Aorta (tissue), 5 donors: ENCODE measurements at regions not wholly inside any gene's neighbourhood (a gene's known extent, or its start where the extent isn't known, plus 50 kb on each side); places are given as distances from the start of the nearest gene placed in this dataset.

Source experiments
- ATAC-seq: fragments of 200-7000 bp; cut with Tn5 transposase; one replicate; pipeline ENCODE4 v1.9.1; 2022; ENCODE audit warnings: moderate library complexity; ENCODE audit not compliant: low FRiP score
- DNase-seq, 2 donors: peaks; one replicate each; pipeline ENCODE4 v3.0.0-alpha.2; 2020
- H3K27ac ChIP-seq, 2 donors: one replicate each; pipeline ENCODE4 v1.5.1; 2013; ENCODE audit warnings: low read length in 2 of 2, mild to moderate bottlenecking in 2 of 2, moderate library complexity in 2 of 2, control low read depth in 1 of 2, inconsistent platforms in 1 of 2, low read depth in 1 of 2
- H3K27me3 ChIP-seq, 2 donors: one replicate each; pipeline ENCODE4 v1.6.1; 2013; ENCODE audit warnings: control low read depth in 1 of 2, low read length in 1 of 2, mild to moderate bottlenecking in 1 of 2, moderate library complexity in 1 of 2; ENCODE audit not compliant: insufficient read depth in 2 of 2, control insufficient read depth in 1 of 2
- H3K36me3 ChIP-seq, 2 donors: one replicate each; pipeline ENCODE4 v1.6.1; 2013; ENCODE audit warnings: control low read depth in 1 of 2, low read length in 1 of 2, mild to moderate bottlenecking in 1 of 2; ENCODE audit not compliant: insufficient read depth in 2 of 2, control insufficient read depth in 1 of 2
- H3K4me1 ChIP-seq, 2 donors: one replicate each; pipeline ENCODE4 v1.6.1; 2013; ENCODE audit warnings: low read length in 2 of 2, control low read depth in 1 of 2, mild to moderate bottlenecking in 1 of 2, moderate library complexity in 1 of 2; ENCODE audit not compliant: insufficient read depth in 2 of 2, control insufficient read depth in 1 of 2
- H3K4me3 ChIP-seq, 2 donors: one replicate each; pipeline ENCODE4 v1.5.1; 2013; ENCODE audit warnings: low read length in 2 of 2, control low read depth in 1 of 2, mild to moderate bottlenecking in 1 of 2
- H3K9me3 ChIP-seq: one replicate; pipeline ENCODE4 v1.6.1; 2013; ENCODE audit warnings: mild to moderate bottlenecking, low read length; ENCODE audit not compliant: control insufficient read depth
- WGBS, 2 donors: extraction: QIAGEN DNeasy Blood & Tissue Kit; methylation state at CpG; one replicate each; pipeline ENCODE4 v1.1.7; 2013; 5-methylcytosine and 5-hydroxymethylcytosine counted together
- intact Hi-C, 2 donors: fragments of 100-400 bp; cut with DNase I; formaldehyde crosslinking; loops; one replicate each; pipeline versions ENCODE4 v1.14.2 to v1.15.0; 2022
- donor health status: healthy with polysubstance abuse.
- donor health status: Bipolar disorder and iron deficiency.
- donor health status: DM: no; HTN: no; CAD: no.
- donor health status: DM: no; HTN: no; CAD: no.
- donor health status: DM: yes; HTN: yes; CAD: no.

DNA sequence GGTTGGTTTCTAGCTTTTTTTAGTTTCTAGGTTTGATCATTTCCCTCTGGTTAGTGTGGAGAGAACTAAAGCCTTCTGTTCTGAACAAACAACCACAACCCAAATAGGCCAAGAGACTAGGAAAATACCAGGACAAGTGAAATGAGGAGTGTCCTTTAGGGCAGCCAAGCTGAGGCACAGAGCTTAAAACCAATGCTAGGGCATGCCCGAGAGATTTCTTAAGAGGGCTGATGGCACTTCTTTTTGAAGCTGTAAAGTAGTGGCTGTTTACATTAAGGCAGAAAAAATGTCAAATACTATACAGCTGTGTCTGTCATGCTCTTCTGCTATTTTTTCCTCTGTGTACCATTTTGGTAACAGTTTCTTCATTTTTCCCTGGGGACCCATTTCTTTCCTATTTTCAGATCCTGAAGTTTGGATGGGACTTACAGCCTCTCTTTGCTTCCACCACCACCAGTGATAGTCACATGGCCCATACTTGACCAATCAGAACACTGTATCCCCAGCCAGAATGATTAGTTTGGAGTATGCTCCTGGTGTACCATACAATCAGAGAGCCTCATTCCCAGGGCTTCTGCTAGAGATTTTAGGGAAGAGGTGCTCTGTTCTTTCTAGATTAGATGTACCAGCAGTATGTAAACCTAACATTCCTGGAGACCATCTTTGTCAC lies 154.4 kb downstream of the BMP2 start:
- DNase-seq (no peak), ATAC-seq (no peak)
- no peaks in the 10 kb centered on the region for H3K9me3 ChIP-seq
- H3K4me1 ChIP-seq = peaks cover 0 to 3% of the 10 kb centered on the region in 2 donors
- no peak overlapping the region for H3K4me3 ChIP-seq
- H3K27ac ChIP-seq = no peak overlapping the region
- no peaks in the 10 kb centered on the region for H3K36me3 ChIP-seq
- no peaks in the 10 kb centered on the region for H3K27me3 ChIP-seq
- WGBS, 2 donors = 56% methylated on average over 1 of the region's 1 CpG
- intact Hi-C loops = no loop called here

DNA sequence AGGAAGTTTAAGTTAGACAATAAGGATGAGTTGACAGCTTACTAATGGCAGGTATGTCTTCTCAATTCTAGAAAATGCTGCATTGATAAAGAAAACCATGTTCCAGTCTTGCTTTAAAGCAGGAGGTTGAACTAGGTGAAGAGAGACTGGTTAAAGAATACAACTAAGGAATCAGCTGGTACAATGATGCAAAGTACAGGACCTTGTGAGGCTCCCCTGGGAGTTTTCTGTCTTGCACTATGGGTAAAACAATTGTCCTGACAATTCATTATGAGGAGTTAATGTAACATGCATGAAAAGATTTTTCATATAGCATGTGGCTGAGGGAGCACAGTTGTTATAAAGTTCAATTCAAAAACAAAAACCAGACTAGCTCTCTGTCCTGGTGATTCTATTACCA lies 157.2 kb downstream of the BMP2 start:
- peaks cover 0 to 3% of the 10 kb centered on the region in 2 donors for H3K4me1 ChIP-seq
- ATAC-seq = no peak
- peaks cover 1% of the 10 kb centered on the region for H3K9me3 ChIP-seq
- no peaks in the 10 kb centered on the region for H3K27me3 ChIP-seq
- intact Hi-C loops = no loop called here
- H3K27ac ChIP-seq = no peak overlapping the region
- H3K4me3 ChIP-seq = no peak overlapping the region
- DNase-seq = no peak
- H3K36me3 ChIP-seq = no peaks in the 10 kb centered on the region

DNA sequence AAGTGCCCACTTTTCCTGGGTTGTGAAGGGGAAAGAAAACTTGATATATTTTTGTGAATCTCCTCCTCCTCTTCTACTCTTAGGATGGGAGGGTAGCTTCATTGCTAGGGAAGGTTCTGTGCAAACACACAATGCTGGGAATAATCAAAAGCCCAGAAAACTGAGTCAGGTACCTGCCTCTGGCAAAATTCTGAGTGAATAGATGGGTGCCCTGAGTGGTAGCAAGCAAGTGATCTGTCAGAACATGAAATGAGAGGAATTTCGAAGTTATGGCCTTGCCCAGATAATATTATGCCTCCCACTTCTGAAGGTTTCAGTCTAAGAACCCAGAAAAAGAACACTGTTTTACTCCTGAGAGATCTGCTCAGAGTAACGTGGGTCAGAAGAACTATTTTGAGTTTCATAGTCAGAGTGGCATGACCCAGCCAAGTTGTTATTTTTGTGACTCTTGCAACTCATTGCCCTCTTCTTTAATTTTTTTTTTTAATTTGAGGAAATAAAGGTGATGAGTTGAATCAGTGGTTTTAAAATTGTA lies 158.3 kb downstream of the BMP2 start:
- intact Hi-C loops = no loop called here
- DNase-seq (no peak), ATAC-seq (no peak)
- H3K4me3 ChIP-seq = no peak overlapping the region
- peaks cover 0 to 3% of the 10 kb centered on the region in 2 donors for H3K4me1 ChIP-seq
- WGBS, 2 donors = 14 to 23% methylated on average over 2 of the region's 2 CpGs
- H3K27ac ChIP-seq = no peak overlapping the region
- H3K27me3 ChIP-seq = no peaks in the 10 kb centered on the region
- peaks cover 1% of the 10 kb centered on the region for H3K9me3 ChIP-seq
- no peaks in the 10 kb centered on the region for H3K36me3 ChIP-seq

DNA sequence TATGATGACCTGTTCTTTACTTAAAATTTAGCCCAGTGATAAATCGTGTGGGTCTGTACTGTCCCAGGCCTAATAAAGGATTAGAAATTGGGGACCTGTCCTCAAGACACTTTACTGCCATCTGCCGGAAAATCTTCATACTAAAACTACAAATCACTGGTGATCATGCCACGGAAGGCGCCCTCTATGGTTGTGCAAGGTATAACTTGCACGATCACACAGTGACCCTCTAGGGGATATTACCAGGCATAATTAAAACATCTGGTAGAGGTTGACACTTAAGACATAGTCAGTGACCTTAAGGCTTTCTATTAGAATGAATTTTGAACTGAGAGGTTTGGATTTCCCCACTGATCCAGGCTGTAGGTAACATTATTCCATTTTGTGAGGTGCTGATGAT lies 172.6 kb downstream of the BMP2 start:
- intact Hi-C loops = no loop called here
- 46 to 54% methylated on average over 5 of the region's 5 CpGs for WGBS, 2 donors
- H3K36me3 ChIP-seq = no peaks in the 10 kb centered on the region
- H3K4me3 ChIP-seq = no peak overlapping the region
- no peak for ATAC-seq
- no peaks in the 10 kb centered on the region for H3K4me1 ChIP-seq
- H3K9me3 ChIP-seq = peaks cover 2% of the 10 kb centered on the region
- no peak for DNase-seq
- H3K27me3 ChIP-seq = no peaks in the 10 kb centered on the region
- H3K27ac ChIP-seq = no peak overlapping the region

DNA sequence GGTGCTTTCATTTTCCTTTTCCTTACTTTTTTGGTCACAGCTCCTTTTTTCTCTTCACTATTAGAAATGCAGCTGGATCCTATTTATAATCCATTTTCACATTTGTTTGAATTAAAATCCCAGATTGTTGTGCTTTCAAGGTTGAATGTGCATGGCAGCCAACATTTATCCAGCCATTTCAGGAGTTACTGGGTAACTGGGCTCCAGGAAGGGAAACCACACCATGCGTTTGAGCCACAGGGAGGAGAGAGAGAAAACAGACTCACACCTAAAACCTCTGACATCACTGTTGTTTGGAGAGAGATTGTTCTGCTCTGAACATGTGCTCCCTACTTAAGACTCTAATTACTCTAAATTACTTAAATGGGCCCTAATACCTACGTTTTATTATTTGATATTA lies 173.4 kb downstream of the BMP2 start:
- H3K36me3 ChIP-seq = no peaks in the 10 kb centered on the region
- no peak overlapping the region for H3K27ac ChIP-seq
- WGBS, 2 donors = 30 to 33% methylated on average over 2 of the region's 2 CpGs
- peaks cover 2% of the 10 kb centered on the region for H3K9me3 ChIP-seq
- DNase-seq (no peak), ATAC-seq (no peak)
- intact Hi-C loops = no loop called here
- H3K4me3 ChIP-seq = no peak overlapping the region
- no peaks in the 10 kb centered on the region for H3K4me1 ChIP-seq
- H3K27me3 ChIP-seq = no peaks in the 10 kb centered on the region

DNA sequence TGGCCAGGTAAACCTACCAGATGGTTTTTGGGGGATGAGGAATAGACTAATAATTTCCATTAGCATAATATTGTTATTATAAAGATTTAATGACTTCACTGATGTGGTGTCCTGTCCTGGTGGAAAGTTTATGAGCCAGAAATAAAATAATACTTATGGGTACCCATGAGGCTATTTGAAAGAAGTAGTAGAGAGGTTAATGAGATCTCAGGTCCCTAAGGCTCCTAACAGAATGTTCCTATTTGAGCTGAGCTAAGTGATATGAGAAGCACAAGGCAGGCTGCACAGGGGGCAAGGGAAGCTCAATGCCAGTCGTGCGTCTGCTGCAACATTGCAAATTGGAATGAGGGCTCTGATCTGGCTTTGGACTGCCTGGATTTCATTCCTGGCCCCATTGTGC lies 174.1 kb downstream of the BMP2 start:
- Histone ChIP-seq H3K27me3 (no peaks in the 10 kb centered on the region), H3K27ac (no peak overlapping the region), H3K4me3 (no peak overlapping the region), H3K36me3 (no peaks in the 10 kb centered on the region), H3K9me3 (peaks cover 2% of the 10 kb centered on the region), H3K4me1 (no peaks in the 10 kb centered on the region)
- ATAC-seq = no peak
- intact Hi-C loops = no loop called here
- 79 to 82% methylated on average over 2 of the region's 2 CpGs for WGBS, 2 donors
- DNase-seq = no peak

DNA sequence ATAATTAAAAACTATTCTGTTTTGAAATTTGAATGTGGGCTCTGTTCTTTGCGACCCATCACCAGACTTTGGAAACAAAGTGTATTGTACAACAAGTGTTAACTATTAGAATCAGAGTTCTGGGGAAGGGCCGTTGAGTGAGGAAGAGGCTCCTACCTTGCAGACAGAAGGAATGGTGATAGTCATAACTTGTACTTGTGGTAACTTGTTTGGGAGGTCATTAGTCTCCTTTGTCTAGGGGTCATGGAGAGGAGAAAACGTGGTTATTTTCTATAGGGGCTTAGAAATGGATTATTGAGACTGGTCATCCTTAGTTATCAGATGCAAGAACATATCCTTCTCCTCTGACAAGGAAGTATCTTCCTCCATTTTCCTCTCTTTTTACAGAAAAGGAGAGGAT lies 174.8 kb downstream of the BMP2 start:
- no peak for ATAC-seq
- no peak overlapping the region for H3K27ac ChIP-seq
- H3K9me3 ChIP-seq = no peaks in the 10 kb centered on the region
- no peak overlapping the region for H3K4me3 ChIP-seq
- no peaks in the 10 kb centered on the region for H3K27me3 ChIP-seq
- 74 to 76% methylated on average over 3 of the region's 3 CpGs for WGBS, 2 donors
- no peaks in the 10 kb centered on the region for H3K4me1 ChIP-seq
- DNase-seq = no peak
- intact Hi-C loops = no loop called here
- H3K36me3 ChIP-seq = no peaks in the 10 kb centered on the region

DNA sequence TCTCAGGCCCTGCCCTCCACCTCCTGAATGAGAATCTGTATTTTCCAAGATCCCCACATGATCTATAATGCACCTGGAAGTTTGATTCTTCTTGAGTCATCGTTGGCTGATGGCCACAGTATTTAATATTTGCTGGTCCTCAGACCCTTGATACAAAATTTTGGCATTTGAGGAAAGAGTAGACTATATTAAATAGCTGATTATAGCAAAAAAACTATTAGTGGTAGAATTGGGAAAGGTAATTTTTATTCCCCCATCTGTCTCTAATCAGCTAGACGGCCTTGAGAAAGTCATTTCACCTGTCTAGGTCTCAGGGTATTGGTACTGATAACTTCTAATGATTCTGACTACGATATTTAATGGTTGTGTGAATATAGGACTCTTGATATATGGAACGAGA lies 176.8 kb downstream of the BMP2 start:
- Histone ChIP-seq H3K4me1 (no peaks in the 10 kb centered on the region), H3K27me3 (no peaks in the 10 kb centered on the region), H3K9me3 (no peaks in the 10 kb centered on the region), H3K36me3 (no peaks in the 10 kb centered on the region), H3K27ac (no peak overlapping the region), H3K4me3 (no peak overlapping the region)
- intact Hi-C loops = no loop called here
- 79 to 82% methylated on average over 4 of the region's 4 CpGs for WGBS, 2 donors
- no peak for ATAC-seq
- no peak for DNase-seq

DNA sequence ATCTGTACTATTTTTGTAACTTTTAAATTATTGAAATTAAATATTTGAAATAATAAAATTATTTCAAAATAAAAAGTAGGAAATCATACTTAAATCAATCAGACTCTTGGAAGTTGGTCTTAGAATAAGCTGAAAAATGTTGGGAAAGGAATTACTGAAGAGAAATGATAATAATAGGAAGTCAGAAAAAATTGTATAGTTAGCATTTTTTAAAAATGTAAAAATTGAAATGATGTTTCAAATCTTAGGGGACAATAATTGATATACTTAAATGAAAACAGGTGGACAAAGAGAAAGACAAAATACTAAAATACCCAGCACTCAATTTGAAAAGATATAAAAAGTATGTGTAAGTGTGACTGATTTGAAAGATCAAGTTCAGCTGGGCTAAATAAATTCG lies 186.1 kb downstream of the BMP2 start:
- 27 to 33% methylated on average over 1 of the region's 1 CpG for WGBS, 2 donors
- H3K27me3 ChIP-seq = no peaks in the 10 kb centered on the region
- no peaks in the 10 kb centered on the region for H3K9me3 ChIP-seq
- no peaks in the 10 kb centered on the region for H3K4me1 ChIP-seq
- H3K27ac ChIP-seq = no peak overlapping the region
- no peak for DNase-seq
- H3K4me3 ChIP-seq = no peak overlapping the region
- intact Hi-C loops = no loop called here
- no peaks in the 10 kb centered on the region for H3K36me3 ChIP-seq
- no peak for ATAC-seq
